ENCODE measurements at regions not wholly inside any gene's neighbourhood (a gene's known extent, or its start where the extent isn't known, plus 50 kb on each side); places are given as distances from the start of the nearest gene placed in this dataset.
"Not testable (repeated sequence)": the region's sequence is repeated elsewhere in the genome, so short reads cannot be mapped to it uniquely, and the experiment has no call there.

DNA sequence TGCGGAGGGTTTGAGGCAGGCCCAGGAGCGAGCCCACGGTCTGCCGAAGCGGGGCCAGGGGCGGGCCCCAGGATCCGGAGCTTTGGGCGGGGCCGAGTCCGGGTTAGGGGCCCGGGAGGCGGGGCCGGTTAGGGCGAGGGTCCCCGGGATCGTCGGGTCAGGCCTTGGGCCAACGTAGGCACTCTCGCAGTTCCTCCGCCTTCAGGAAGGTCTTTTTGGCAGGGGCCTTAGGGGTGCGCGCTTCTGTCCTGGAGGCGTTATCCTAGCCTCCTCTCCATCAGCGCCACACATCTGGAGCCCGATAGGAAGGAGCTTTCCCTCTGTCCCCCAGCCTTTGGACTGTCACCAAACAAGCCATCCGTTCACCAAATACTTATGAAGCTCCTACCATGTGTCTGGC is 131.8 kb upstream of the ALDH3B2 start:
- not testable (repeated sequence) for TF ChIP-seq POLR2AphosphoS5 (IDR thresholded peaks at IDR 0.05)
- TF ChIP-seq, protein P1, sequence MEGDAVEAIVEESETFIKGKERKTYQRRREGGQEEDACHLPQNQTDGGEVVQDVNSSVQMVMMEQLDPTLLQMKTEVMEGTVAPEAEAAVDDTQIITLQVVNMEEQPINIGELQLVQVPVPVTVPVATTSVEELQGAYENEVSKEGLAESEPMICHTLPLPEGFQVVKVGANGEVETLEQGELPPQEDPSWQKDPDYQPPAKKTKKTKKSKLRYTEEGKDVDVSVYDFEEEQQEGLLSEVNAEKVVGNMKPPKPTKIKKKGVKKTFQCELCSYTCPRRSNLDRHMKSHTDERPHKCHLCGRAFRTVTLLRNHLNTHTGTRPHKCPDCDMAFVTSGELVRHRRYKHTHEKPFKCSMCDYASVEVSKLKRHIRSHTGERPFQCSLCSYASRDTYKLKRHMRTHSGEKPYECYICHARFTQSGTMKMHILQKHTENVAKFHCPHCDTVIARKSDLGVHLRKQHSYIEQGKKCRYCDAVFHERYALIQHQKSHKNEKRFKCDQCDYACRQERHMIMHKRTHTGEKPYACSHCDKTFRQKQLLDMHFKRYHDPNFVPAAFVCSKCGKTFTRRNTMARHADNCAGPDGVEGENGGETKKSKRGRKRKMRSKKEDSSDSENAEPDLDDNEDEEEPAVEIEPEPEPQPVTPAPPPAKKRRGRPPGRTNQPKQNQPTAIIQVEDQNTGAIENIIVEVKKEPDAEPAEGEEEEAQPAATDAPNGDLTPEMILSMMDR (IDR thresholded peaks at IDR 0.05) = not testable (repeated sequence)
